Neural cell (in vitro differentiated cells): ENCODE measurements at regions not wholly inside any gene's neighbourhood (a gene's known extent, or its start where the extent isn't known, plus 50 kb on each side); places are given as distances from the start of the nearest gene placed in this dataset.

Source experiments
- CTCF ChIP-seq: fragments of 450-650 bp; IDR thresholded peaks from 2 replicates; pipeline ENCODE4 v1.5.1; 2014; ENCODE audit warnings: antibody characterized with exemption, mild to moderate bottlenecking, moderate library complexity; ENCODE audit not compliant: poor library complexity, severe bottlenecking
- EP300 ChIP-seq: fragments of 450-650 bp; conservative IDR thresholded peaks from 2 replicates; pipeline ENCODE4 v1.6.1; 2014; ENCODE audit warnings: antibody characterized with exemption, mild to moderate bottlenecking, moderate library complexity; ENCODE audit not compliant: poor library complexity, severe bottlenecking
- EZH2 ChIP-seq: fragments of 200-600, 300-800 bp; shearing (Covaris generic), sonication (generic); IDR thresholded peaks from 2 replicates; pipeline ENCODE4 v1.6.1; 2014; ENCODE audit warnings: antibody characterized with exemption, low read length, borderline replicate concordance, mild to moderate bottlenecking; ENCODE audit not compliant: insufficient read depth, poor library complexity, severe bottlenecking
- POLR2AphosphoS5 ChIP-seq: IDR thresholded peaks from 2 replicates; pipeline ENCODE4 v1.6.1; 2012
- REST ChIP-seq: IDR thresholded peaks from 2 replicates; pipeline ENCODE4 v1.6.1; 2012; ENCODE audit warnings: borderline replicate concordance
- SMC3 ChIP-seq: fragments of 450-650 bp; conservative IDR thresholded peaks from 2 replicates; pipeline ENCODE4 v1.6.1; 2014; ENCODE audit warnings: antibody characterized with exemption, mild to moderate bottlenecking, moderate library complexity; ENCODE audit not compliant: poor library complexity
- TAF1 ChIP-seq: IDR thresholded peaks from 2 replicates; pipeline ENCODE4 v1.6.1; 2012; ENCODE audit warnings: low read depth

- TF ChIP-seq CTCF = no peak
- no peak for TF ChIP-seq EP300
- TF ChIP-seq TAF1 = no peak
- no peak for TF ChIP-seq POLR2AphosphoS5
- TF ChIP-seq EZH2 = no peak
- no peak for TF ChIP-seq REST
- TF ChIP-seq SMC3 = no peak
These were observed 95.8 kb upstream of the RAP1B start for GRCh38 chr12:68514807-68515411.
